AG08396 (cell line): ENCODE measurements at regions not wholly inside any gene's neighbourhood (a gene's known extent, or its start where the extent isn't known, plus 50 kb on each side); places are given as distances from the start of the nearest gene placed in this dataset.
"Not testable (repeated sequence)": the region's sequence is repeated elsewhere in the genome, so short reads cannot be mapped to it uniquely, and the experiment has no call there.

Experiments
- DNase-seq: peaks from one replicate; pipeline ENCODE4 v3.0.0; 2012; ENCODE audit warnings: low spot score, mixed read lengths

- no peak for DNase-seq
Observed at GRCh38 chr6:3921663-3922062, 72.5 kb downstream of the FAM50B start.

GRCh38 chr6:3922619-3923018 is 73.4 kb downstream of the FAM50B start:
- not testable (repeated sequence) for DNase-seq

GRCh38 chr6:3925223-3926149 is 76.3 kb downstream of the FAM50B start:
- DNase-seq: not testable (repeated sequence)

GRCh38 chr6:3926150-3926482 is 76.9 kb downstream of the FAM50B start:
- no peak for DNase-seq

GRCh38 chr6:3928111-3928510 is 78.9 kb downstream of the FAM50B start:
- no peak for DNase-seq

GRCh38 chr6:3929281-3929798 is 80.2 kb downstream of the FAM50B start:
- no peak for DNase-seq

- no peak for DNase-seq
Observed at GRCh38 chr6:3937438-3937837, 88.3 kb downstream of the FAM50B start.

GRCh38 chr6:3938715-3939367 is 89.7 kb downstream of the FAM50B start:
- no peak for DNase-seq

- DNase-seq: no peak
Observed at GRCh38 chr6:3939368-3939958, 90.3 kb downstream of the FAM50B start.

- no peak for DNase-seq
Observed at GRCh38 chr6:3939964-3940363, 90.8 kb downstream of the FAM50B start.

- DNase-seq: no peak
Observed at GRCh38 chr6:3940703-3941102, 91.5 kb downstream of the FAM50B start.

- DNase-seq: no peak
Observed at GRCh38 chr6:3943331-3943765, 94.2 kb downstream of the FAM50B start.

- DNase-seq: no peak
Observed at GRCh38 chr6:3944246-3944645, 95.1 kb downstream of the FAM50B start.

GRCh38 chr6:3946778-3947177 is 97.6 kb downstream of the FAM50B start:
- DNase-seq: no peak

GRCh38 chr6:3948866-3949265 is 99.7 kb downstream of the FAM50B start:
- no peak for DNase-seq

- DNase-seq: no peak
Observed at GRCh38 chr6:3949521-3949920, 100.3 kb downstream of the FAM50B start.

- DNase-seq: no peak
Observed at GRCh38 chr6:3956054-3956453, 106.9 kb downstream of the FAM50B start.

GRCh38 chr6:3957321-3957720 is 108.1 kb downstream of the FAM50B start:
- no peak for DNase-seq

- DNase-seq: no peak
Observed at GRCh38 chr6:3958255-3958654, 109.1 kb downstream of the FAM50B start.

- DNase-seq: no peak
Observed at GRCh38 chr6:3959385-3959784, 110.2 kb downstream of the FAM50B start.

- DNase-seq: no peak
Observed at GRCh38 chr6:3960754-3961361, 111.7 kb downstream of the FAM50B start.

- no peak for DNase-seq
Observed at GRCh38 chr6:3961581-3962215, 112.5 kb downstream of the FAM50B start.
